ENCODE measurements at regions not wholly inside any gene's neighbourhood (a gene's known extent, or its start where the extent isn't known, plus 50 kb on each side); places are given as distances from the start of the nearest gene placed in this dataset.

DNA sequence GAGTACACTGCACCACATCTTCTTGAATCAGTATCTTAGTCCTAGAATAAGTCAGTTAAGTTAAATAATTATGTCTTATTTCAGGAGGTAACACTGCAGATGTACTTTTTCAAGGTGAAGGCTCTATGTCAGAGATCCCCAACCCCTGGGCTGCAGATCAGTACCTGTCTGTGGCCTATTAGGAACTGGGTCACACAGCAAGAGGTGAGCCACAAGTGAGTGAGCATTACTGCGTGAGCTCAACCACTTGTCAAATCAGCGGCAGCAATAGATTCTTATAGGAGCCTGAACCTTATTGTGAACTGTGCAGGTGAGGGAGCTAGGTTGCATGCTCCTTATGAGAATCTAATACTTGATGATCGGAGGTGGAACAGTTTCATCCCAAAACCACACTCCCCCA is 851.9 kb upstream of the ALCAM start:
- no peak overlapping the region for H3K27ac ChIP-seq (ENCODE audit: low read length)
- H3K4me3 ChIP-seq (ENCODE audit: low read length): no peak overlapping the region
- no peaks in the 10 kb centered on the region for H3K9me3 ChIP-seq (ENCODE audit: control insufficient read depth, low read length)
- intact Hi-C loops (cut with DNase I): no loop called here
- H3K27me3 ChIP-seq (ENCODE audit: control insufficient read depth, insufficient read depth): no peaks in the 10 kb centered on the region
- DNase-seq (no peak), ATAC-seq (no peak)
- WGBS: 96% methylated on average over 3 of the region's 3 CpGs
- no peaks in the 10 kb centered on the region for H3K4me1 ChIP-seq (ENCODE audit: control insufficient read depth, insufficient read depth, low read length)

- DNase-seq: no peak
- 66% methylated on average over 4 of the region's 4 CpGs for WGBS
- Histone ChIP-seq H3K4me3 (ENCODE audit: low read length) (no peak overlapping the region), H3K27me3 (ENCODE audit: control insufficient read depth, insufficient read depth) (no peaks in the 10 kb centered on the region), H3K4me1 (ENCODE audit: control insufficient read depth, insufficient read depth, low read length) (no peaks in the 10 kb centered on the region), H3K9me3 (ENCODE audit: control insufficient read depth, low read length) (no peaks in the 10 kb centered on the region), H3K27ac (ENCODE audit: low read length) (no peak overlapping the region)
- no peak for ATAC-seq
- intact Hi-C loops (cut with DNase I): no loop called here
Measured at GRCh38 chr3:104519068-104519467, 847.6 kb upstream of the ALCAM start.

GRCh38 chr3:104519468-104520227 is 847.1 kb upstream of the ALCAM start:
- intact Hi-C loops (cut with DNase I): no loop called here
- ATAC-seq: no peak

DNA sequence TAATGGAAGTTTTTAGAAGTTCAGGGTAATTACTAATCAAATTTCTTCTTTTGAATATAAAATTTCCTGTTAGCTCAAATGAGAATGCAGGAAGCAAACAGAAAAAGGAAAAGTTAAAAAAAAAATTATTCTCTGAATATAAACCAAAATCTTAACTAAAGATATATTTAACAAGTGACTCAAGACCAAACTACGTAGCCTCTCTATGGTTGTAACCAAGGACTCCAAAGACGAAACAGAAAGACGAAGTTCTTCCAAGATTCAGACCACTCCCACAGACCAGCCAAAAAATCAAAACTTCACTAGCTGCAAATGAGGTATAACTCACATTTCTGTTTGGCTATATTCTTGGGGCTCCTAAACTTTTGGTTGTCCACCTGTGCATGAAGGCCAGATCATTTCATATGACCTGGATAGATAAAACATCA is 846.5 kb upstream of the ALCAM start:
- DNase-seq (no peak), ATAC-seq (no peak)
- H3K4me1 ChIP-seq (ENCODE audit: control insufficient read depth, insufficient read depth, low read length): no peaks in the 10 kb centered on the region
- intact Hi-C loops (cut with DNase I): no loop called here
- 44% methylated on average over 3 of the region's 3 CpGs for WGBS
- no peaks in the 10 kb centered on the region for H3K9me3 ChIP-seq (ENCODE audit: control insufficient read depth, low read length)
- no peak overlapping the region for H3K4me3 ChIP-seq (ENCODE audit: low read length)
- H3K27me3 ChIP-seq (ENCODE audit: control insufficient read depth, insufficient read depth): no peaks in the 10 kb centered on the region
- H3K27ac ChIP-seq (ENCODE audit: low read length): no peak overlapping the region

More at GRCh38 chr3:104519468-104520227, 847.1 kb upstream of the ALCAM start:
- H3K4me3 ChIP-seq (ENCODE audit: low read length): no peak overlapping the region
- no peaks in the 10 kb centered on the region for H3K9me3 ChIP-seq (ENCODE audit: control insufficient read depth, low read length)
- H3K27me3 ChIP-seq (ENCODE audit: control insufficient read depth, insufficient read depth): no peaks in the 10 kb centered on the region
- 50% methylated on average over 4 of the region's 4 CpGs for WGBS
- DNase-seq: no peak
- no peaks in the 10 kb centered on the region for H3K4me1 ChIP-seq (ENCODE audit: control insufficient read depth, insufficient read depth, low read length)
- H3K27ac ChIP-seq (ENCODE audit: low read length): no peak overlapping the region

DNA sequence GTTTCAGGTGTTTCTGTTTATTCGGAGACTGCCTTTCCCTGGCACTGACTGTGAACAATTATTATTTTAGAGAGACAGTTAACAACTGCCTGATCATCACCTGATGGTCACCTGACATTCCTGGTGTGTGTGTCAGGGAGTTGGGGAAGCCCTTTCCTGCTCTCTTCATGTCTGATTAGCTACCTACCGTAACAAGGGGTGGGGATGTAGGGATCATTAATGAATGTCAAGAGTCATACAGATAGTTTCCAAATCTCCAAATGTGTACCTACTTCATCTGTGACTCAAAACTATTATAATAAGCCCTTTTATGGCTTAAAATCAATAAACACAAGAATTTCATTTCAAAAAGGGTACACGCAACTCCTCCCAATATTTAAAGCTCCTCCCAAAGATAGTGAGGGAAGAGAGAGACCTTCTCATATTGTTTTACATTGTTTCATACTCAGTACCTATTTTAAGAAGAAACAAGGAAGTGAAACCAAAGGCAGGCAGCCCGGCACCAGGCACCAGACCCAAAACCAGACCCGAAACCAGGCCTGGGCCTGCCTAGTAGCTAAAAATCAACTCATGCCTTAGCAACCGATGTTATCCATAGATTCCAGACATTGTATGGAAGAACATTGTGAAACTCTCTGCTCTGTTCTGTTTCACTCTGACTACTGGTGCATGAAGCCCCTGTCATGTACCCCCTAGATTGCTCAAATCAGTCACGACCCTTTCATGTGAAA is 844.9 kb upstream of the ALCAM start:
- 72% methylated on average over 7 of the region's 7 CpGs for WGBS
- peak in 1 of 3 donors; percentile 50 for DNase-seq

GRCh38 chr3:104523136-104523535 is 843.6 kb upstream of the ALCAM start:
- H3K4me3 ChIP-seq (ENCODE audit: low read length): no peak overlapping the region
- WGBS: 42% methylated on average over 6 of the region's 6 CpGs
- DNase-seq (no peak), ATAC-seq (no peak)
- H3K27ac ChIP-seq (ENCODE audit: low read length): no peak overlapping the region
- H3K9me3 ChIP-seq (ENCODE audit: control insufficient read depth, low read length): no peaks in the 10 kb centered on the region
- intact Hi-C loops (cut with DNase I): no loop called here
- no peaks in the 10 kb centered on the region for H3K27me3 ChIP-seq (ENCODE audit: control insufficient read depth, insufficient read depth)
- no peaks in the 10 kb centered on the region for H3K4me1 ChIP-seq (ENCODE audit: control insufficient read depth, insufficient read depth, low read length)

More for the DNA sequence above, 844.9 kb upstream of the ALCAM start:
- H3K27ac ChIP-seq (ENCODE audit: low read length): no peak overlapping the region
- no peaks in the 10 kb centered on the region for H3K4me1 ChIP-seq (ENCODE audit: control insufficient read depth, insufficient read depth, low read length)
- no peaks in the 10 kb centered on the region for H3K27me3 ChIP-seq (ENCODE audit: control insufficient read depth, insufficient read depth)
- no peaks in the 10 kb centered on the region for H3K9me3 ChIP-seq (ENCODE audit: control insufficient read depth, low read length)
- intact Hi-C loops (cut with DNase I): no loop called here
- no peak for ATAC-seq
- no peak overlapping the region for H3K4me3 ChIP-seq (ENCODE audit: low read length)

GRCh38 chr3:104526901-104527401 is 839.8 kb upstream of the ALCAM start:
- Histone ChIP-seq H3K4me3 (ENCODE audit: low read length) (no peak overlapping the region), H3K27ac (ENCODE audit: low read length) (no peak overlapping the region), H3K4me1 (ENCODE audit: control insufficient read depth, insufficient read depth, low read length) (no peaks in the 10 kb centered on the region), H3K9me3 (ENCODE audit: control insufficient read depth, low read length) (no peaks in the 10 kb centered on the region), H3K27me3 (ENCODE audit: control insufficient read depth, insufficient read depth) (no peaks in the 10 kb centered on the region)
- 76% methylated on average over 3 of the region's 3 CpGs for WGBS
- no peak for ATAC-seq
- DNase-seq: no peak
- intact Hi-C loops (cut with DNase I): no loop called here

DNA sequence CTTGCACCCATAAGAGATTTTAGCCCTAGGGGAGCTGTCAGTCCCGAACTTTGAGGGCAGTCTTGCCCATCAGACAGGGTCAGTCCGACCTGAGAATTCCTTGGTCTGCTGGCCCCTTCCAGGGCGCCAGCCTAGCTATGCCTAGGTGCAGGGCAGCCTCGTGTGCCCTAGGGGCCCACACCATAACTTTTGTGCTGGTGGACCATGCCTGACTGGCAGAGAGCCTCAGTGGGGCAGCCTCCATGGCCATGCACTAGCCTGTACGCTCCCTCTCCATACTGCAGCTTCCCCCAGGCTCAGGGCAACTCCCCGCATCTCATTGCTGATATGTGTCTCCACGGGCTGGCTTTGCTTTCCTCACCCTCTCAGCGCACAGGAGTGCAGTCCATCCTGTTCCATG is 835.8 kb upstream of the ALCAM start:
- no peak overlapping the region for H3K4me3 ChIP-seq (ENCODE audit: low read length)
- WGBS: 81% methylated on average over 8 of the region's 8 CpGs
- no peak overlapping the region for H3K27ac ChIP-seq (ENCODE audit: low read length)
- DNase-seq (no peak), ATAC-seq (no peak)
- no peaks in the 10 kb centered on the region for H3K27me3 ChIP-seq (ENCODE audit: control insufficient read depth, insufficient read depth)
- no peaks in the 10 kb centered on the region for H3K9me3 ChIP-seq (ENCODE audit: control insufficient read depth, low read length)
- no peaks in the 10 kb centered on the region for H3K4me1 ChIP-seq (ENCODE audit: control insufficient read depth, insufficient read depth, low read length)
- intact Hi-C loops (cut with DNase I): no loop called here

- no peaks in the 10 kb centered on the region for H3K9me3 ChIP-seq (ENCODE audit: control insufficient read depth, low read length)
- no peaks in the 10 kb centered on the region for H3K27me3 ChIP-seq (ENCODE audit: control insufficient read depth, insufficient read depth)
- H3K4me3 ChIP-seq (ENCODE audit: low read length): no peak overlapping the region
- intact Hi-C loops (cut with DNase I): no loop called here
- no peak for ATAC-seq
- H3K4me1 ChIP-seq (ENCODE audit: control insufficient read depth, insufficient read depth, low read length): no peaks in the 10 kb centered on the region
- DNase-seq: no peak
- no peak overlapping the region for H3K27ac ChIP-seq (ENCODE audit: low read length)
Measured at GRCh38 chr3:104536715-104537114, 830.0 kb upstream of the ALCAM start.

DNA sequence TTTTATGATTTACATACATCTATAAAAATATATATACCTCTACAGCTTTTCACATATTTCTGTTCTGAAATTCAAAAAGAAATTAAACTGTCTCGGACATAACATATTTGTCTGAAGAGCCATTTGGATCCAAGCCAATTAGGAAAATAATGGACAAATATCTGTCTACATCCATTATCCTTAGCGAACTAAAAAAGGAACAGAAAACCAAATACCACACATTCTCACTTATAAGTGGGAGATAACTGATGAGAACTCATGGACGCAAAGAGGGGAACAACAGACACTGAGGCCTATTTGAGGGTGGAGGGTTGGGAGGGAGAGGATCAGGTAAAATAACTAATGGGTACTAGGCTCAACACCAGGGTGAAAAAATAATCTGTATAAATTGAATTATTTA is 829.4 kb upstream of the ALCAM start:
- no peak overlapping the region for H3K4me3 ChIP-seq (ENCODE audit: low read length)
- intact Hi-C loops (cut with DNase I): no loop called here
- no peaks in the 10 kb centered on the region for H3K4me1 ChIP-seq (ENCODE audit: control insufficient read depth, insufficient read depth, low read length)
- WGBS: 73% methylated on average over 3 of the region's 3 CpGs
- H3K27me3 ChIP-seq (ENCODE audit: control insufficient read depth, insufficient read depth): no peaks in the 10 kb centered on the region
- no peak overlapping the region for H3K27ac ChIP-seq (ENCODE audit: low read length)
- DNase-seq (no peak), ATAC-seq (no peak)
- H3K9me3 ChIP-seq (ENCODE audit: control insufficient read depth, low read length): no peaks in the 10 kb centered on the region

DNA sequence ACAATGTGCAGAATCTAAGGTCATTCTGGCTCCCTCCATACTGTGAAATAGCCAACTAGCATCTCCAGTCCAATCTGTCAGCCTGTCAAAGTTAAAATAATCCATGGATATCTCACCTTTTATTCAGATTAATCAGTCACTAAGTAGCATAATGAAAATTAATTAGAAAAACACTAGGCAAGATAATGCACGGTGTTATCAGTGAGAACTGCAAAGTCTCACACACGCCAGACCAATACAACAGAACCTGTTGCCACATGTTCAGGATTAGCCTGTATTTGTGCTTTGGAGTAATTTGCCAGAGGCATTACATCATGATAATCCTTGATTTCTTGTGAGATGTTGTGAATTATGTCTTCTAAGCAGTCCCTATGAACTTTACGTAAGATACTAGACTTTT is 820.4 kb upstream of the ALCAM start:
- WGBS: 61% methylated on average over 3 of the region's 3 CpGs
- intact Hi-C loops (cut with DNase I): no loop called here
- no peak for ATAC-seq

More for the DNA sequence above, 820.4 kb upstream of the ALCAM start:
- Histone ChIP-seq H3K27ac (ENCODE audit: low read length) (no peak overlapping the region), H3K9me3 (ENCODE audit: control insufficient read depth, low read length) (no peaks in the 10 kb centered on the region), H3K4me1 (ENCODE audit: control insufficient read depth, insufficient read depth, low read length) (no peaks in the 10 kb centered on the region), H3K4me3 (ENCODE audit: low read length) (no peak overlapping the region), H3K27me3 (ENCODE audit: control insufficient read depth, insufficient read depth) (no peaks in the 10 kb centered on the region)
- DNase-seq: no peak
